ENCODE measurements at regions not wholly inside any gene's neighbourhood (a gene's known extent, or its start where the extent isn't known, plus 50 kb on each side); places are given as distances from the start of the nearest gene placed in this dataset.

DNA sequence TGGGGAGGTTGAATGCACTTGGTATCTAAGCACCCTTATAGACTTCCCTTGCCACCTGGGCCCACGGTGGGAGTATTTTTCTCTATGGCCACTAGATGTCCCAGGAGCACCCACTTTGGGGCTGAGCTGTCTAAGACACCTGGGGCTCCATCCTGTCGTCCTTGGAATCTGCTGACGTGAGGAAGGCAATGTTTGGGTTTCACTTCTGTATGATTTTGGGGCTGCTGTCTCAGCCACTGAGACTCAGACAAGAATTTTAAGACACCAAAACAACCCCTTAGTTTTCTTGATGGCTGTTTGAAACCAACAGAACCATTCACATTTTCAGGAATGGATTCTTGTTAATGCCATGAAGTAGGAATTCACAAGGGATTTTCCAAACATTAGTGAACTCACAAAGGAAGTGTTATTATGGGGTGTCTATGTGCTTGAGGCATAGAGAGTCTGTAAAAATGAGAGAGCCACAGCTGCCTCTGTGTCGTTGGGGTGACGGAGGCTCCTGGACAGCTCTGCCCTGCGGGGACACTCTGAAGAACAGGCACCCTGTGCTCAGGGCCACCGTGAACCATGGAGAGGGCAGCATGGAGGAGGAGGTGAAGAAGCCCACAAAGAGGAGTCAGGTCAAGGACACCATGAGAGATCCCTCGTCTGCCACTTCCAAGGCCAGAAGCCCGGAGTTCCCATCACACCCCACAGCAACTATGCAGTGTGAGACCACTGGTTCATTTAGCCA, 106.8 kb upstream of the SPATA13 start:
- Histone ChIP-seq H3K36me3 (ENCODE audit: control insufficient read depth in 3 of 3, insufficient read depth in 2 of 3, low read depth in 1 of 3, low read length in 3 of 3) (no peaks in the 10 kb centered on the region), H3K9me3 (ENCODE audit: control insufficient read depth in 2 of 2, insufficient read depth in 1 of 2, low read depth in 1 of 2, low read length in 1 of 2) (no peaks in the 10 kb centered on the region), H3K4me1 (ENCODE audit: control insufficient read depth in 3 of 3, insufficient read depth in 2 of 3, low read depth in 1 of 3, low read length in 2 of 3) (peaks cover 0 to 6% (median 5%) of the 10 kb centered on the region in 3 donors), H3K27me3 (ENCODE audit: control insufficient read depth in 3 of 3, insufficient read depth in 3 of 3, low read length in 3 of 3) (no peaks in the 10 kb centered on the region), H3K4me3 (ENCODE audit: low read depth in 1 of 3, low read length in 3 of 3) (no peak overlapping the region), H3K27ac (ENCODE audit: low read depth in 1 of 3, low read length in 2 of 3) (peak overlapping the region in 1 of 3 donors; percentile 44)
- no peak for FAIRE-seq
- DNase-seq, result peak; percentile 85 to 90
- WGBS, 3 donors, result 57 to 61% (median 59%) methylated on average over 9 of the region's 9 CpGs

DNA sequence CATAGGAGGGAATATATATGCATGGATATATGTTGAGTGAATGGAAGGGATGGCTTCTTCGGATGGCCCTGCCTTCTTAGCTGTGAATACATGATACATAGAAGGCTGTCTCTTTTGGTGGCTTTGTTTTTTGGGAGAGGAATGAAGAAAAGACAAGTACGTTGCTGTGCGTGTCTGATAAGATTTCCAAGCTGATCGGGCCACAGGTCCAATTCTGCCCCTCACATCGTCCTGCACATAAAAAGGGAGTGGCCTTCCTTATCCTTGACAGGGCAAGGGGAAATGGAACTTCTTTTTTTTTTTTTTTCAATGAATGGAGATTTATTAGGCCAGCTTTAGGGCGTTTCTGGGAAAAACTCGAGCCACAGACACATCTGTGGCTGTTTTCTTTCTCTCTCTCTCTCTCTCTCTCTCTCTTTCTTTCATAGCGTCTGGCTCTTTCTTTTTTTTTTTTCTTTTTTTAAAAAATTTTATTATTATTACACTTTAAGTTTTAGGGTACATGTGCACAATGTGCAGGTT, 103.8 kb upstream of the SPATA13 start:
- Histone ChIP-seq H3K4me3 (ENCODE audit: low read depth in 1 of 3, low read length in 3 of 3) (no peak overlapping the region), H3K27ac (ENCODE audit: low read depth in 1 of 3, low read length in 2 of 3) (no peak overlapping the region), H3K9me3 (ENCODE audit: control insufficient read depth in 2 of 2, insufficient read depth in 1 of 2, low read depth in 1 of 2, low read length in 1 of 2) (no peaks in the 10 kb centered on the region), H3K4me1 (ENCODE audit: control insufficient read depth in 3 of 3, insufficient read depth in 2 of 3, low read depth in 1 of 3, low read length in 2 of 3) (peaks cover 0 to 5% (median 3%) of the 10 kb centered on the region in 3 donors), H3K27me3 (ENCODE audit: control insufficient read depth in 3 of 3, insufficient read depth in 3 of 3, low read length in 3 of 3) (no peaks in the 10 kb centered on the region), H3K36me3 (ENCODE audit: control insufficient read depth in 3 of 3, insufficient read depth in 2 of 3, low read depth in 1 of 3, low read length in 3 of 3) (no peaks in the 10 kb centered on the region)
- no peak for DNase-seq
- WGBS, 3 donors, result 38 to 57% (median 52%) methylated on average over 8 of the region's 8 CpGs
- no peak for FAIRE-seq

DNA sequence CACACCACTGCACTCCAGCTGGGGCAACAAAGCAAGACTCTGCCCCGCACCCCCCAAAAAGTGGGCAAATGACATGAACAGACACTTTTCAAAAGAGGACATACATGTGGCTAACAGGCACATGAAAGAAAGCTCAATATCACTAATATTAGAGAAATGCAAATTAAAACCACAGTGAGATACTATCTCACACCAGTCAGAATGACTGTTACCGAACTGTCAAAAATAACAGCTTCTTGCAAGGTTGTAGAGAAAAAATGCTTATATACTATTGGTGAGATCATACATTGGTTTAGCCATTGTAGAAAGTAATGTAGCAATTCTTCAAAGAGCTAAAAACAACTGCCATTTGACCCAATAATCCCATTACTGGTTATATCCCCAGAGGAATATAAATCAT, 99.5 kb upstream of the SPATA13 start:
- Histone ChIP-seq H3K27ac (ENCODE audit: low read depth in 1 of 3, low read length in 2 of 3) (no peak overlapping the region), H3K4me3 (ENCODE audit: low read depth in 1 of 3, low read length in 3 of 3) (no peak overlapping the region), H3K9me3 (ENCODE audit: control insufficient read depth in 2 of 2, insufficient read depth in 1 of 2, low read depth in 1 of 2, low read length in 1 of 2) (no peaks in the 10 kb centered on the region), H3K36me3 (ENCODE audit: control insufficient read depth in 3 of 3, insufficient read depth in 2 of 3, low read depth in 1 of 3, low read length in 3 of 3) (no peaks in the 10 kb centered on the region), H3K27me3 (ENCODE audit: control insufficient read depth in 3 of 3, insufficient read depth in 3 of 3, low read length in 3 of 3) (no peaks in the 10 kb centered on the region), H3K4me1 (ENCODE audit: control insufficient read depth in 3 of 3, insufficient read depth in 2 of 3, low read depth in 1 of 3, low read length in 2 of 3) (peaks cover 0 to 5% (median 0%) of the 10 kb centered on the region in 3 donors)
- FAIRE-seq, result no peak
- no peak for DNase-seq
- 77 to 96% (median 84%) methylated on average over 2 of the region's 2 CpGs for WGBS, 3 donors

DNA sequence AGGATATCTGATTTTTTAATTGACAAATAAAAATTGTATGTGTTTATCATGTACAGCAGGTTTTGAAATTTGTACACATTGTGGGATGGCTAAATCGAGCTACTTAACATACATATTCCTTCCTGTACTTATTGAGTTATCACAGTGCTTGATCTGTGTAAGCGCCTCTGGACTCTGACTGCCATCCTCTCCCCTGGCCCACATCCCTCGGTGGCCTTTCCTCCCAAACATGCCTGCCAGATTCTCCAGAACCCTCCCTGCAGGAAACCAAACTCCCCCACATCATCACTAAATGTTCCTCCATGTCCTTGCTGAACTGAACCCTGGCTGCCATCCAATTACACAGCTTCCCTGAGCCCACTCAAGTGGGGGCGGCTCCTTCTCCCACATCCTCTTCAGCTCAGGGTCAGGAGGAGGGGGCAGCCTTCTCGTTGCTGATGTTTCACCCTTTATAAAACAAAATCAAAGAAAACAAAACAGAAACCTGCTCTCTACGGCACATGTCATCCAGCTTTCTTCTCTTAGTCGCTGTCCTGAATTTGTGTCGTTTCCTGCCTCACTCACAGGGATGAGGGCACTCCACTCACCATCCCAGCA, 97.1 kb upstream of the SPATA13 start:
- Histone ChIP-seq H3K27me3 (ENCODE audit: control insufficient read depth in 3 of 3, insufficient read depth in 3 of 3, low read length in 3 of 3) (no peaks in the 10 kb centered on the region), H3K4me3 (ENCODE audit: low read depth in 1 of 3, low read length in 3 of 3) (no peak overlapping the region), H3K4me1 (ENCODE audit: control insufficient read depth in 3 of 3, insufficient read depth in 2 of 3, low read depth in 1 of 3, low read length in 2 of 3) (peaks cover 0 to 5% (median 0%) of the 10 kb centered on the region in 3 donors), H3K9me3 (ENCODE audit: control insufficient read depth in 2 of 2, insufficient read depth in 1 of 2, low read depth in 1 of 2, low read length in 1 of 2) (no peaks in the 10 kb centered on the region), H3K27ac (ENCODE audit: low read depth in 1 of 3, low read length in 2 of 3) (peak overlapping the region in 1 of 3 donors; percentile 55), H3K36me3 (ENCODE audit: control insufficient read depth in 3 of 3, insufficient read depth in 2 of 3, low read depth in 1 of 3, low read length in 3 of 3) (no peaks in the 10 kb centered on the region)
- WGBS, 3 donors, result 40 to 70% (median 61%) methylated on average over 8 of the region's 8 CpGs
- DNase-seq, result peak in 1 of 2 donors; percentile 30
- no peak for FAIRE-seq

DNA sequence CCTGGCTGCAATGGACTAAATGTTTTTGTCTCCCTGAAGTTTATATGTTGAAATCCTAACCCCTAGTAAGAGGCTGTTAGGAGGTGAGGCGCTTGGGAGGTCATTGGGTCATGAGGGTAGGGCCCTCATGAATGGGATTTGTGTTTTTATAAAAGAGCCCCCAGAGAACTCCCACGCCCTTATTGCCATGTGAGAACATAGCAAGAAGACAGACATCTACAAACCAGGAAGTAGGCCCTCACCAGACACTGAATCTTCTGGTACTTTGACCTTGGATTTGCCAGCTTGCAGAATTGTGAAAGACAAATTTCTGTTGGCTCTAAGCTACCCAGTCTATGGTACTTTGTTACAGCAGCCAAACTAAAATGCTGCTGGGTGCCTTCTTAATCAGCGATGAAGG, 96.1 kb upstream of the SPATA13 start:
- peak; percentile 68 to 82 for DNase-seq
- H3K27ac ChIP-seq (ENCODE audit: low read depth in 1 of 3, low read length in 2 of 3), result peak overlapping the region in 1 of 3 donors; percentile 8
- no peak overlapping the region for H3K4me3 ChIP-seq (ENCODE audit: low read depth in 1 of 3, low read length in 3 of 3)
- H3K27me3 ChIP-seq (ENCODE audit: control insufficient read depth in 3 of 3, insufficient read depth in 3 of 3, low read length in 3 of 3), result no peaks in the 10 kb centered on the region
- H3K4me1 ChIP-seq (ENCODE audit: control insufficient read depth in 3 of 3, insufficient read depth in 2 of 3, low read depth in 1 of 3, low read length in 2 of 3), result peaks cover 0 to 5% (median 0%) of the 10 kb centered on the region in 3 donors
- no peak for FAIRE-seq
- 54 to 79% (median 72%) methylated on average over 3 of the region's 3 CpGs for WGBS, 3 donors
- no peaks in the 10 kb centered on the region for H3K36me3 ChIP-seq (ENCODE audit: control insufficient read depth in 3 of 3, insufficient read depth in 2 of 3, low read depth in 1 of 3, low read length in 3 of 3)
- no peaks in the 10 kb centered on the region for H3K9me3 ChIP-seq (ENCODE audit: control insufficient read depth in 2 of 2, insufficient read depth in 1 of 2, low read depth in 1 of 2, low read length in 1 of 2)

DNA sequence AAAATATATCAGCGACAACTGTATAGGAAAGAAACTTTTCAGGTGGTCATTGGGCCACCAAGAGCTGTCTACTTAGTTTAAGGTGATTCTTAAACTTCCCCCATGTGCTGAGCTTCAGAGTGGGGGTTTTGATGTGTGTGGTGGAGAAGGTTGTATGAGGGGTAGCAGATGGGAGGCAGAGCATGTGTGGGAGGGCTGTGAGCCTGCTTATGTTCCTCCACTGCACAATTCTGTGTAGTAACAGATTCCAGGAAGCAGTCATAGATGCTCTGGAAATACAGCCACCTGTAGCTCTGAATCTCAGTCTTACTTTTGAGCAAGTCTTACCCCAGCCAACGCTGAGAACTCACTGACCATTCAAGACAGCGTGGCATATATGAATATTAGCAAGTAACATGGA, 95.3 kb upstream of the SPATA13 start:
- 64 to 66% (median 65%) methylated on average over 3 of the region's 3 CpGs for WGBS, 3 donors
- FAIRE-seq (no peak), DNase-seq (no peak)
- peaks cover 0 to 5% (median 0%) of the 10 kb centered on the region in 3 donors for H3K4me1 ChIP-seq (ENCODE audit: control insufficient read depth in 3 of 3, insufficient read depth in 2 of 3, low read depth in 1 of 3, low read length in 2 of 3)
- H3K27me3 ChIP-seq (ENCODE audit: control insufficient read depth in 3 of 3, insufficient read depth in 3 of 3, low read length in 3 of 3), result no peaks in the 10 kb centered on the region
- no peaks in the 10 kb centered on the region for H3K36me3 ChIP-seq (ENCODE audit: control insufficient read depth in 3 of 3, insufficient read depth in 2 of 3, low read depth in 1 of 3, low read length in 3 of 3)
- H3K27ac ChIP-seq (ENCODE audit: low read depth in 1 of 3, low read length in 2 of 3), result no peak overlapping the region
- H3K4me3 ChIP-seq (ENCODE audit: low read depth in 1 of 3, low read length in 3 of 3), result no peak overlapping the region
- H3K9me3 ChIP-seq (ENCODE audit: control insufficient read depth in 2 of 2, insufficient read depth in 1 of 2, low read depth in 1 of 2, low read length in 1 of 2), result no peaks in the 10 kb centered on the region

DNA sequence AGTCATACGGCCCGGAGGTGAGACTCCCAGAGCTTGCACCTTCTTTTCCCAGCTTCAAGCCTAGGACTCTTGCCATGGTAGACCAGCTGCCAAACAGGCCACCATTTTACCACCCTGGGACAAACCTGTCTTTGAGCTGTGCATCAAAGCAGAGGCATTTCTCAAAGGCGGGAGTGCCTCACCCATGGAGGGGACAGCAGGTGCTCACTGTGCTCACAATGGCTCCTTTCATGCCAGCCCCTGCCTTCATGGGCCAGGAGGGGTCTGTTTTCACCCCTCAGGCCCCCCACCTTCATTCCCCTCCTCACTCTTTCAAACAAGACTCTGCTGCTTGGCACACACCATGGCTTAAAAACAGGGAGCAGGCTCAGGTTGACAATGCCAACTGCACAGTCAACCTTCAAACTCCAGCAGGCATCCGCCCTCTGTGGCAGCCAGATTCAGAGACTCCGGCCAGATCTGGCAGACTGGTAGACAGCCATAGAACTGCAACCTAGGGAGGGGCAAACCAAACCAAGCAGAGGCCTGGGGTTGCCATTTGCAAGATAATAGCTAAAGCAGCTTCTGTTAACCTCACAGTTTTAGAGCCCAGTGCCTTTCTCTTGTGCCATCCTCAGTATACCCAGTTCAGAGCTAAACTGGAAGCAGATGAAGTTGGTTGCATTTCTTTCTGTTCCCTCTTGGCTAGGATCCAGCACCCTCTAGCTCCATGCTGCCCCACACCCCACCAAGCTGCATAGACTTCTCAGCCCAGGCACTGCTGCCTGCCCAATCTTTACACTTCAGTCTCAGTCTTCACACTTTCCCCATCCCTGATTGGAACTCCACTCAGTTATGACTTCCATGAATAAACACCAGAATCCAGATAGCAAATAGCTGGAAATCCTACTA, 93.9 kb upstream of the SPATA13 start:
- FAIRE-seq (no peak), DNase-seq (no peak)
- Histone ChIP-seq H3K9me3 (ENCODE audit: control insufficient read depth in 2 of 2, insufficient read depth in 1 of 2, low read depth in 1 of 2, low read length in 1 of 2) (no peaks in the 10 kb centered on the region), H3K4me3 (ENCODE audit: low read depth in 1 of 3, low read length in 3 of 3) (no peak overlapping the region), H3K27me3 (ENCODE audit: control insufficient read depth in 3 of 3, insufficient read depth in 3 of 3, low read length in 3 of 3) (no peaks in the 10 kb centered on the region), H3K27ac (ENCODE audit: low read depth in 1 of 3, low read length in 2 of 3) (no peak overlapping the region), H3K4me1 (ENCODE audit: control insufficient read depth in 3 of 3, insufficient read depth in 2 of 3, low read depth in 1 of 3, low read length in 2 of 3) (peaks cover 0 to 5% (median 0%) of the 10 kb centered on the region in 3 donors), H3K36me3 (ENCODE audit: control insufficient read depth in 3 of 3, insufficient read depth in 2 of 3, low read depth in 1 of 3, low read length in 3 of 3) (no peaks in the 10 kb centered on the region)
- 60 to 86% (median 62%) methylated on average over 5 of the region's 5 CpGs for WGBS, 3 donors

DNA sequence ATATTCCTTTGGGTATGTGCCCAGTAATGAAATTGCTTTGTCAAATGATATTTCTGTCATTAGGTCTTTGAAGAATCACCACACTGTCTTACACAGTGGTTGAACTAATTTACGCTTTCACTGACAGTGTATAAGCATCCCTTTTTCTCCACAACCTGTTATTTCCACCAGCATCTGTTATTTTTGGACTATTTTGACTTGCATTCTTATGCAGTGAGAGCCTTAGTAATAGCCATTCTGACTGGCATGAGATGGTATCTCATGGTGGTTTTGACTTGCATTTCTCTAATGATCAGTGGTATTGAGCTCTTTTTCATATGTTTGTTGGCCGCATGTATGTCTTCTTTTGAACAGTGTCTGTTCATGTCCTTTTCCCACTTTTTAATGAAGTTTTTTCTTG, 92.0 kb upstream of the SPATA13 start:
- FAIRE-seq, result no peak

More for the DNA sequence above, 92.0 kb upstream of the SPATA13 start:
- Histone ChIP-seq H3K4me3 (ENCODE audit: low read depth in 1 of 3, low read length in 3 of 3) (no peak overlapping the region), H3K27ac (ENCODE audit: low read depth in 1 of 3, low read length in 2 of 3) (no peak overlapping the region), H3K36me3 (ENCODE audit: control insufficient read depth in 3 of 3, insufficient read depth in 2 of 3, low read depth in 1 of 3, low read length in 3 of 3) (no peaks in the 10 kb centered on the region), H3K27me3 (ENCODE audit: control insufficient read depth in 3 of 3, insufficient read depth in 3 of 3, low read length in 3 of 3) (no peaks in the 10 kb centered on the region), H3K4me1 (ENCODE audit: control insufficient read depth in 3 of 3, insufficient read depth in 2 of 3, low read depth in 1 of 3, low read length in 2 of 3) (peaks cover 0 to 5% (median 0%) of the 10 kb centered on the region in 3 donors), H3K9me3 (ENCODE audit: control insufficient read depth in 2 of 2, insufficient read depth in 1 of 2, low read depth in 1 of 2, low read length in 1 of 2) (no peaks in the 10 kb centered on the region)
- 94 to 99% (median 97%) methylated on average over 2 of the region's 2 CpGs for WGBS, 3 donors
- no peak for DNase-seq

All from small intestine (tissue), 7 donors.